Tongue (tissue), 1 donor: ENCODE measurements at regions not wholly inside any gene's neighbourhood (a gene's known extent, or its start where the extent isn't known, plus 50 kb on each side); places are given as distances from the start of the nearest gene placed in this dataset.
A peak's percentile ranks its signal among the peaks of the same experiment; 100 is the strongest.

Experiments used
- DNase-seq: peaks from one replicate; pipeline ENCODE4 v3.0.0-alpha.2; 2015

DNA sequence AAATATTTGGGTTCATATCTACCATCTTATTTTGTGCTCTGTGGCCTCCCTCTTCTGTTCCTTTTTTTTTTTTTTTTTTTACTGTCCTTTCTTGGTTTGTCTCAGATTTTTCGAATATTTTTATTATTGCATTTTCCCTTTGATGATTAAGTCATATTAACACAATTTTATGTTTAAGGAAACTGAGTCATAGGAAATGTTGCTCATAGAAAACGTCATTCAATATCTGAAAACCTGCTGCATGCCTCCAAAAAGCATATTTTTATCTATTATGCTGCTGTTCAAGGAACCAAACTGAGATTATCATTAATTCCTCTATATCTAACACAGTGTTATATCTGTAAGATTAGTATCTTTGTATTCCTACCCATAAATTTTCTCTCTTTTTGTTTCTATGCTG, 614.3 kb upstream of the SLC8A1 start:
- no peak for DNase-seq

- DNase-seq = no peak
Observed at GRCh38 chr2:41068740-41069139, 616.9 kb upstream of the SLC8A1 start.

DNA sequence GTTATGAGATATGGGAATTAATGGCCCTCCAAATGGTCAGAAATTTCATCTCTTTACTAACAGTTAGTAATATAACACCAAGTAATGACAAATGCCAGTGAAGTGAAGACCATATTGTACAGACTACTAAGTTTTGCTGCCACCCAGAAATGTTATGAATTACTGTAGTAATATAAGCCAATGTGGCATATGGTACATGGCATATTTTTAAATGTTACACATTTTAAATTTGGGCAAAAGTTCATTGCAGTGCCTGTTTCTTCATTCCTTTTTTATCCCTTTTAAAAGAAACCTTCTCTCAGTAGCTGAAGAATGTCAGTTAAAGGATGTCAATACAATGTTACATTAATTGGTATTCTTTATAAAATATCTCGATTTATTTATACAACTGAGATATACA, 626.5 kb upstream of the SLC8A1 start:
- peak; percentile 4 for DNase-seq

DNA sequence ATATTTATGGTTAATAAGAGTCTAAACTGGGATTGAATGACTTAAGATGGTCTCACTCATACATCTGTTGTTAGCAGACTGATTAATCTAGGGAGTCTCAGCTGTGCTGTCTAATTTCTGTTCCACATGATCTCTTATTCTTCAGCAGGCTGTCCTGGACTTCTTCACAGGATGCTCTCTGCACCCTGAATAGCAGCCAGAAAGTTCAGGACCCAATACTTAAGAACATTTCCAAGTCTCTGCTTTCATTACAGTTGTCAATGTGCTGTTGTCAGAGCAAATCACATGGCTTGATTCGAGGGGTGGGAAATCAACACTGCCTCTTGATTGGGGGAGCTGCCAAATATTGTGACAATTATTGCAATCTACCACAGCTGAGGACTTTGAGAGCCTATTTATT, 627.1 kb upstream of the SLC8A1 start:
- peak; percentile 71 for DNase-seq

DNA sequence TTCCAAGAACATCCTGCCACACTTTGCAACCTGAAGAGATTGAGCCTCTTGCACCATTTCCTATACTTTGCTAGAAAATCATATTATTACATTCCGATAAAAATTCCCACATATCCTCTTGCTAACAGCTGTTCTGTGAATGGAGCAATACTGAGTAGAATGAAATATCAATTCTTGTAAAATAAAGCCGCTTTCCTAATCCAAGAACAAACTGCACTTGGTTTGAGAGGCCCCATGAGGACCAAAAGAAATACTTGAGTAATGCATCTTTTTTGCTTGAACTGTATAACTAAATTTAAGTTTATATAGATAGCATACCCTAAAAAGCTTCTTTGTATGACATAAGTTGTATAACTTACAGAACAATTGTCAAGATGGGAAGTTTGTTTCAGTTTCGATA, 632.4 kb upstream of the SLC8A1 start:
- DNase-seq = peak; percentile 27

GRCh38 chr2:41087946-41088345, 636.1 kb upstream of the SLC8A1 start:
- DNase-seq = no peak

- no peak for DNase-seq
Observed at GRCh38 chr2:41101281-41101680, 649.4 kb upstream of the SLC8A1 start.

GRCh38 chr2:41109744-41110143, 657.9 kb upstream of the SLC8A1 start:
- DNase-seq = no peak

GRCh38 chr2:41111836-41112627, 660.1 kb upstream of the SLC8A1 start:
- DNase-seq = peak; percentile 21

GRCh38 chr2:41116106-41116797, 664.4 kb upstream of the SLC8A1 start:
- no peak for DNase-seq

GRCh38 chr2:41119489-41119888, 667.6 kb upstream of the SLC8A1 start:
- no peak for DNase-seq

DNA sequence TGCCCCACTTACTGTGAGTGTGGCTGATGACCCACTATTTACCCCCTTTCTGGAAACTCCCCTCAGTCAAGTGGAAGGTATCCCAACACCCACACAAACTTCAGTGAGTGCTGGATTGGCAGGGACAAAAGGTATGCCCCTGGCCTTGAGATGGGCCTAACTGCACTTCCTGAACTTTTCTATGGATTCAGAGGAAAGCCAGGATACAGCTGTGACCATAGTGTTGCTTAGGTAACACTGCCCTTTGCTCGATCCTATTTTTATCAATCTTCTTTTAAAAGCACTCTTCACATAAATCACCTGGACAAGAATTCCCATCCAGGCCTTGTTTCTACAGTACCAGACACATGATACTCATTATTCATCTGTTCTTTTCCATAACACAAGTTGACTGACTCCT, 671.5 kb upstream of the SLC8A1 start:
- no peak for DNase-seq

- DNase-seq = peak; percentile 61
Observed at GRCh38 chr2:41127351-41127750, 675.5 kb upstream of the SLC8A1 start.

GRCh38 chr2:41129988-41130387, 678.1 kb upstream of the SLC8A1 start:
- DNase-seq = no peak

DNA sequence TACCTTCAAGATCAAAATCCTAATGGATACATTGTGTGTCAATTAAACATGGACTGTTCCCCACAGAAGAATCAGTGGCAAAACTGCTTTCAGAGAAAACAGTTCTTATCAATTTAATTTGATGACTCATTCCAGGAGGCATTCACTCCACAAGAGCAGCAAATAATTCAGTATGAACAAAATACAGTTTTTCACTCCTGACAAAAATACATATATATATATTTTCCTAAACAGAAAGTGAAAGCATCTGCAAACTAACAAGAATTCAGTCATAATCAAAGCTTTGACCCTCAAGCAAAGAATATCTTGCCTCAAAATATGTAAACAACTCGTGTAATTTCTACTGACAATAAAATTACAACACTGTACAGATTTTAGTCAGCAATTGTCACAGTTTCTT, 685.1 kb upstream of the SLC8A1 start:
- no peak for DNase-seq

GRCh38 chr2:41141146-41141791, 689.4 kb upstream of the SLC8A1 start:
- no peak for DNase-seq

DNA sequence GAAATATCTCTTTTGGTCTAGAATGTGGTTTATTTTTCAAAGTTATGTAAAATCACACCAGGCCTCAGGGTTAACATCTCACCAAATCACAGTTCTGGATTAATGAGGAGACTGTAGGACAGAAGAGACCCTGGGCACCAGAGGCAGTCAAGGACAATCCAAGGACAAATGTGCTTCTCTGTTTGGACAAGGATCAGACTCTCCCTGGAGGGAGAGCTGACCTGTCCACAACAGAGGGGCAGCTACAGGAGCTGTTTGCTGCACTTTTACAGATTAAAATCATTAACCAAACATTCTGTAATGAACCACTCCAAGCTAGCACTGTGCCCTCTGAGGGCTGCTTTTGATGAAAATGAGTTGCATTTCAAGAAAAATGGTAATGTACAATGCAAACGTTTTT, 690.6 kb upstream of the SLC8A1 start:
- no peak for DNase-seq

DNA sequence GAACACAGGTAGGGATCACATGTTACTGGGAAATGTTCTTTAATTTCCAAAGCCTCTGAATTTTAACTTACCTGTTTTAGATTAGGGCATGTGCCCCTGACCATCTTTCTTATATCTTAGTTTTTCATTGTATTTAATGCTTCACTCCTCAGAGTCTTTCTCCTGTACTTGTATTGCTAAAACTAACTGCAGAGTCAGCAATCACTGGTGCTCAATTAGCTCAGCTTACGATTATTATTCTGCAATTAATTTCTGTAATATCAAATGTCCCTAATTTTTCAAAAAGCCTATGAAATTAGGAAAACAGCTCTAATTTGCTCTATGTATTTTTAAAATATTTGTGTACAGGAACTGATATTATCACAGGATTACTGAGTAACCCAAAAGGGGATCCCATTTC, 693.2 kb upstream of the SLC8A1 start:
- DNase-seq = no peak

GRCh38 chr2:41149054-41149453, 697.2 kb upstream of the SLC8A1 start:
- no peak for DNase-seq

DNA sequence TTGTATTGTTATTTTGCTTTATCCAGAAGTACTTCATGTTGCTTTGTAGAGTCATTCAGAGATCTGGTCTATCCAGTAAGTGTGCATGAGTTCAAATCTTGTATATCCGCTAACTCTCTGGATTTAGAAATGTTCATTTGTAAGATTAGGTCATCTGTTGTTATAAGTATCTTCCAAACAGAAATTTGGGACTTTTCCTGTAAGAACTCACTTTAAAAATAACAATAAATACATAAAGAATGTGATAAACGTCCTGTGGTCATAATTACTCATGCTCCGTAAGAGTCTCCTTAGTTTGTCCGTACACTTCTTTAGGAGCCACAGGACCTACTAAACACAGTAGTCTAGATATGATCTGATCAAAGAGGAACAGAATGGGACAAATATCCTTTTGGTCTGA, 699.9 kb upstream of the SLC8A1 start:
- no peak for DNase-seq

DNA sequence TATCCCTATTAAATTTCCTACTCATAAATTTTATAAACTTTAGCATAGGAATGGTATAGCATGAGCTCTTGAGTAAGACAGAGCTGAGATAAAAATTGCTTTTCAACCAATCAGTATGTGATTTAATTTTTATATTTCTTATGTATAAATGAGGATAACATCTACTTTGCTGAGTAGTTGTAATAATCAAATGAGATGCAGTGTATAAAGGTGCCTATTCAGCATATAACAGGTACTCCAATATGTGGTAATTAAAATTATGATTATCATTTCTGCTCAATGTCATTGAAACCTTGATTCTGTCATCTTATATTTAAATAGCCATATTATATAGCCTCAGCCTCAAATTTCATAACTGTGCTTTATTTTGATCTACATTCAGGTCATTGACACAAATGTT, 700.4 kb upstream of the SLC8A1 start:
- DNase-seq = no peak

- no peak for DNase-seq
Observed at GRCh38 chr2:41160439-41160838, 708.5 kb upstream of the SLC8A1 start.

- DNase-seq = no peak
Observed at GRCh38 chr2:41167014-41167413, 715.1 kb upstream of the SLC8A1 start.

- no peak for DNase-seq
Observed at GRCh38 chr2:41169744-41170143, 717.9 kb upstream of the SLC8A1 start.
